ENCODE measurements at regions not wholly inside any gene's neighbourhood (a gene's known extent, or its start where the extent isn't known, plus 50 kb on each side); places are given as distances from the start of the nearest gene placed in this dataset.

- no peak for DNase-seq (ENCODE audit: low spot score)
These were observed 84.1 kb upstream of the SPRED1 start for GRCh38 chr15:38168467-38169070.

DNA sequence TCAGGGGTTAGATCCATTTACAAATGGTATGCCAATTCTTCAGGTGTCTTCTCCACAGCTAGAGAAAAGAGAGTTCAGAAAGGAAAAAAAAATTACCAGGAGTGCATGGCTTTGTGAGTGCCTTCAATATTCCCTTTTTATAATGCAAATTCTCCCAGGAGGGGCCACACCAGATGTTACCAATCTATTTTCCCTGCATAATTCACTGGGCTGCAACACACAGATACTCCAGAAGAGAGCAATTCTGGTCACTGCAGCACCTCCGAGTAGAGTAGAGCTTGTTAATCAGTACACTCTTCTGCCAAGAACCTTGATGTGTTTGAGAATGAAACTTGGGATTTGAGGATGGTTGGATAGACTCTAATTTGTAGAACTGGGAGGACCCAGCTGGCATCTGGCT, 80.7 kb upstream of the SPRED1 start:
- DNase-seq (ENCODE audit: low spot score), result no peak

DNA sequence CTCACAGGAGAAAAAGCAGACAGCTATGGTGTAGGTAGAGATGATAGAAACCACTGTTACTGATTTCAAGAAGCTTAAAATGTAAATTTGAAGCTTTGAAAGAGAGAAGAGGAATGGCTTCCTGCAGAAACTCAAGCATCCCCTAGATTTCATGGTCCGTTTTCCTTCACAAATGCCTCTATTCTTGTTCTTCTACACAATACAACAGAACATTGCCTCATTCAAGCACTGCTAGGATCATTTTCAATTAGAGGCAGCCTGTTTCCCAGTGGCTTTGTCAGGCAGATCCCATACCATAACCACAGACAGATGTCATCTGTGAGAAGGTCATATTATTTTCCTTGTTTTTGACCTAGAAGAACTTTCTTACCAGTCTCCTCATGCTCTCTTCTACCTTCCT, 77.9 kb upstream of the SPRED1 start:
- DNase-seq (ENCODE audit: low spot score), result no peak

- DNase-seq (ENCODE audit: low spot score), result no peak
These were observed 76.5 kb upstream of the SPRED1 start for GRCh38 chr15:38176155-38176554.

DNA sequence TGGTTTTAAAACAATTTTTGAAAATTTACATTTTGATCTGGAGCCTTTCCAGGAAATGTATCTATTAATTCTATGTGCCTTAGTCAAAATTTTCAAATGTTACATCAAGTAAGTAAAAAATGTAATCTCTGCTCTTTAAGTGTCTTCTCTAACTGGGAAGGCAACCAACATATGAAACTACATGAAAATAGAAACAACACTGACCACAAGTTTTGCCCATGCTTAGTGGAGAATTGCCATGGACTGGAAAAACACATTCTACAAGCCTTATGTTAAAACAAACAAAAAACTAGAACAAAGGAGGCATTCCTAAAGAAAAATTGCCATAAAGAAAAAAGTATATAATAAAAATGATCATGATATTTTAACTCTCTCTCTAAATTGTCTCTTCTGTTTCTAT, 75.9 kb upstream of the SPRED1 start:
- no peak for DNase-seq (ENCODE audit: low spot score)

GRCh38 chr15:38182900-38183299, 69.7 kb upstream of the SPRED1 start:
- DNase-seq (ENCODE audit: low spot score), result no peak

DNA sequence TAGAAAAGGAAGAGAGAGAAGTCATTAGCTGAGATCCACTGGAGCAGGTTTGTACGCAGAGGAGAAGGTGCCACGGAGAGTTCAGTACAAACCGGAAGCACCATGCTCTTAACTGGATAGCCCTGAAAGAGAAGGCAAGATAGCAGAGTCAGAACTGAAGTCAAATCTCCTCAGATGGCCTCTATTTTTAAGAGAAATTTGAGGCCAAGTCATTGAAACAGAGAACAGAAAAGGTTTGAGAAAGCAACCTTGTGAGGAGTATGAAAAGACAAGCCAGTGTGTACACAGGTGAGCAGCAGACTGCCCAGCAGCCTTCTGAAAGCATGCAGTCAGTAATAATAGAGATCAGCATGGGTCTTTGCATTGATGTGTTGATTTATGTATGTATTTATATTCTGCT, 66.1 kb upstream of the SPRED1 start:
- no peak for DNase-seq (ENCODE audit: low spot score)

- no peak for DNase-seq (ENCODE audit: low spot score)
These were observed 64.9 kb upstream of the SPRED1 start for GRCh38 chr15:38187630-38188313.

- no peak for DNase-seq (ENCODE audit: low spot score)
These were observed 62.9 kb upstream of the SPRED1 start for GRCh38 chr15:38189671-38190295.

DNA sequence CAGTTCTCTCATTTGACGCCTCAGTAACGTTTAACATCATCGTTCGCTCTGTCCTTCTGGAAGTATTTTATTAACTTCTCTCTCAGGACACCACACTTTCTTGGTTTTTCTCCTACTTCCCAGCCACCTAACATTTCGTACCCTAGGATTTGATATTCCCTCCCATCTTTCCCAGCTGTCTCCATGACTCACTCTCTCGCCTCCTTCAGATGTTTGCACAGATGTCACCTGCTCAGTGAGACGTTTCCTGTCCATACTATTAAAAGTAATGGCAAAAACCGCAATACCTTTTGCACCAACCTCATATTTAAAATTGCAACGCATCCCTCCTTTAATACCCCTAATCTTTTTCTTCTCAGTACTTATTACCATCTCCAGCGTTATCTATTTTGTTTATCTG, 62.1 kb upstream of the SPRED1 start:
- DNase-seq (ENCODE audit: low spot score), result no peak

DNA sequence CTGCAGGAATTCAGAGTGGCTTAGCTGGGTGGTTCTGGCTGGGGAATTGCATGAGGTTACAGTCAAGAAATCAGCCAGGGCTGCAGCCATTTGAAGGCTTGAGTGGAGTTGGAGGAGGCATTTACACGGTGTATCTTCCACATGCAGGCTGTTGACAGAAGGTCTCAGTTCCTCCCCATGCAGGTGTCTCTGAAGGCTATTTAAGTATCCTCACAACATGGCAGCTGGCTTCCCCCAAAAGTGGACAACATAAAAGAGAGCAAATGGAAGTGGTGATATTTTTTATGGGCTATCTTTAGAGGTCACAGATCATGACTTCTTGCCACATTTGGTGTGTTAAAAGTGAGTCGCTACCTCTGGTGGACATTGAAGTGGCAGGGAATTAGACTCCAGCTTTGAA, 60.1 kb upstream of the SPRED1 start:
- no peak for DNase-seq (ENCODE audit: low spot score)

DNA sequence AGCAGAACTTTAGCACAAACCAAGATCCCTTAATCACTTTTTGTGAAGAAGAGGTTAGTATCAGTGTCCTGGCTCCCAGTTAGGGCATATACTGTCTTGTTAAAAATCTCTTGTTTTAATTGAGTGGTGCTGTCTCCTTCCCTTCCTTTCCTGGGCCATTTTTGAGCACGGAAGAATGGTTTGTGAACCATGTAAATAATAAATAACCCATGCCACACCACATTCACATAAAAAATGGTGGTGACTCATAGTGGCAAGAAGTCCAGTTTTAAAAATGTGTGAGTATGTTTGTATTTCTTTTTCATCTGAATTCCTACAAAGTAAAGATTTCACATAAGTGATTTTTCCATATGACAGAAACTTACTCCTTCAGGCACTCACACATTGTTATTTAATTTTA, 59.1 kb upstream of the SPRED1 start:
- no peak for DNase-seq (ENCODE audit: low spot score)

GRCh38 chr15:38195191-38195901, 57.3 kb upstream of the SPRED1 start:
- no peak for DNase-seq (ENCODE audit: low spot score)

DNA sequence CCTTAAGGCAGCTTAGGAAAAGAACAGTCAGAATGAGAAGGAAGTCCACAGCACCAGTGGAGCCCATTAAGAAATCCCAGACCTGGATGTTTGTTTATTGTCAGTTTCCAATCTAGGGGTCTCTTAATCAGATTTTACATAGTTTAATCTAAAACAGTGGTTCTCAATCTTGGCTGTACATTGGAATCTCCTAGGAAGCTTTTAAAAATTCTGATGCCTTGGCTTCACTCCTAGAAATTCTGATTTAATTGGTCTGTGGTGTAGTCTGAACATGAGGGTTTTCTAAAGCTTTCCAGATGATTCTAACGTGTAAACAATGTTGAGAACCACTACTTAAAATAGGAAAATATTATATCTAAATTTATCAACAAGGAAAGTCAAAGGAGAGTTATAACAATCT, 56.6 kb upstream of the SPRED1 start:
- DNase-seq (ENCODE audit: low spot score), result no peak

DNA sequence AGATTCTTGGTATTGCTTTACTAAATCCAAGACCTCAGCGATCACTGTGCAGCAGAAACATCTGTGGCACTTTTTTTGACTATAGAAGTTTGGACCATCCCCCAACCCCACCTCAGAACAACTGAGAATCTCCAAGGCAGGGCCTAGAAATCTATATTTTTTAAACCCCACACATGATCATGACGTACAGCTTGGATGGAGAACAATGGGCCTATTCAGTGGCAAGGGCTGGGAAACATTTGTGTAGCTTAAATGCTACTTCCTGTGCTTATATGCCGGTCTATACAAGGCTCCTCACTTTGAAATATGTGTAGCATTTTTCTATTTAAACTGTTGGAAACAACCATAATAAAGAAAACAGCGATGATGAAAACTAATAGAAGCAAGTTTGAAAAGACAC, 55.1 kb upstream of the SPRED1 start:
- DNase-seq (ENCODE audit: low spot score), result no peak

DNA sequence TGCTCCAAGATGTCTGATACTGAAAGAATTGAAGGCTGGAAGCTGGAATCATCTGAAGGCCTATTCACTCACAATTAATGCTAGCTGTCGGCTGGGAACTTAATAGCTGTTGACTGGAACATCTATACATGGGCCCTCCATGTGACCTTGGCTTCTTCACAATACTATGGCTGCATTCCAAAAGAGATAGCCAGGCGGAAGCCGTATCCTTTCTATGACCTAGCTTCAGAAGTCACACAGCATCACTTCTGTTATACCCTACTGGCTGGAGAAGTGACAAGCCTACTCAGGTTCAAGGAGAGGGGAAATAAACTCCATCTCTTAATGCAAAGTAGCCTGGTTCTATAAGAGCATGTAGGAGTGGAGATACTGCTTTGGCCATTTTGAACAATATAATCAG, 50.9 kb upstream of the SPRED1 start:
- DNase-seq (ENCODE audit: low spot score), result no peak

DNA sequence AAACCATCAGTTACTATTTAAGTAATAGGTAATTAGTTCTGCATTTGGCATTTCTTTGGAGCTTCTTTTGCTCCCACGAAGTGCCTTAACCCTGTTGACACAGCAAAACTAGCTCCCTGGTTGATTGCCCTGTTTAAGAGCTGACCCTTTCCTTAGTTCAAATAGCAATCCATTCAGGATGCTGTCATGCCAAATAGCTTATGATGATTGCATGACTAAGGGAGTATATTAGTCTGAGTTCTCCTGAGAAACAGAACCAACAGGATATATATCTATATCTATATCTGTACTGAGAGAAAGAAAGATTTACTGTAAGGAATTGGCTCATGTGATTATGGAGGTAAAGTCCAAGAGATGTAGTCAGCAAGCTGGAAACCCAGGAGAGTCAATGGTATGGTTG, 50.3 kb upstream of the SPRED1 start:
- no peak for DNase-seq (ENCODE audit: low spot score)
